GM04504 (cell line): ENCODE measurements at regions not wholly inside any gene's neighbourhood (a gene's known extent, or its start where the extent isn't known, plus 50 kb on each side); places are given as distances from the start of the nearest gene placed in this dataset.

Experiments
- DNase-seq: peaks from one replicate; pipeline ENCODE4 v3.0.0-alpha.2; 2012; ENCODE audit warnings: low read depth

GRCh38 chr2:150417278-150417677, 70.2 kb downstream of the RND3 start:
- no peak for DNase-seq

- DNase-seq, result no peak
Observed at GRCh38 chr2:150415022-150415421, 72.4 kb downstream of the RND3 start.

- no peak for DNase-seq
Observed at GRCh38 chr2:150413910-150414309, 73.6 kb downstream of the RND3 start.

GRCh38 chr2:150413366-150413765, 74.1 kb downstream of the RND3 start:
- DNase-seq, result no peak

GRCh38 chr2:150410809-150411208, 76.7 kb downstream of the RND3 start:
- DNase-seq, result no peak

- no peak for DNase-seq
Observed at GRCh38 chr2:150409196-150409595, 78.3 kb downstream of the RND3 start.

- DNase-seq, result no peak
Observed at GRCh38 chr2:150404147-150404546, 83.3 kb downstream of the RND3 start.

- DNase-seq, result no peak
Observed at GRCh38 chr2:150403457-150403856, 84.0 kb downstream of the RND3 start.

GRCh38 chr2:150402953-150403352, 84.5 kb downstream of the RND3 start:
- no peak for DNase-seq

GRCh38 chr2:150400849-150401248, 86.6 kb downstream of the RND3 start:
- DNase-seq, result no peak

GRCh38 chr2:150392614-150393013, 94.9 kb downstream of the RND3 start:
- DNase-seq, result no peak

GRCh38 chr2:150391779-150392178, 95.7 kb downstream of the RND3 start:
- DNase-seq, result no peak

GRCh38 chr2:150389447-150389846, 98.0 kb downstream of the RND3 start:
- peak; percentile 57 for DNase-seq

- no peak for DNase-seq
Observed at GRCh38 chr2:150388289-150388625, 99.2 kb downstream of the RND3 start.

- DNase-seq, result no peak
Observed at GRCh38 chr2:150387586-150388288, 99.7 kb downstream of the RND3 start.

- no peak for DNase-seq
Observed at GRCh38 chr2:150385211-150385610, 102.3 kb downstream of the RND3 start.

- DNase-seq, result no peak
Observed at GRCh38 chr2:150383587-150383986, 103.9 kb downstream of the RND3 start.

- DNase-seq, result no peak
Observed at GRCh38 chr2:150379166-150379565, 108.3 kb downstream of the RND3 start.

- DNase-seq, result no peak
Observed at GRCh38 chr2:150378686-150379085, 108.8 kb downstream of the RND3 start.

GRCh38 chr2:150376553-150377335, 110.7 kb downstream of the RND3 start:
- no peak for DNase-seq

- DNase-seq, result no peak
Observed at GRCh38 chr2:150375333-150375732, 112.1 kb downstream of the RND3 start.

- DNase-seq, result no peak
Observed at GRCh38 chr2:150374492-150374891, 113.0 kb downstream of the RND3 start.

GRCh38 chr2:150373374-150373773, 114.1 kb downstream of the RND3 start:
- no peak for DNase-seq
